ENCODE measurements at regions not wholly inside any gene's neighbourhood (a gene's known extent, or its start where the extent isn't known, plus 50 kb on each side); places are given as distances from the start of the nearest gene placed in this dataset.

GRCh38 chr13:78430811-78431210, 172.5 kb downstream of the POU4F1 start:
- H3K4me1 ChIP-seq (ENCODE audit: insufficient read depth, low read length, poor library complexity, severe bottlenecking): peaks cover 4% of the 10 kb centered on the region
- H2AFZ ChIP-seq (ENCODE audit: low read length): peak overlapping the region; percentile 6; the same call in 1 of the 2 replicates
- H3K4me2 ChIP-seq (ENCODE audit: low read depth, low read length, poor library complexity, severe bottlenecking): no peak overlapping the region
- H3K9me2 ChIP-seq (replicated peaks; ENCODE audit: low read depth, low read length): no peaks in the 10 kb centered on the region
- no peaks in the 10 kb centered on the region for H3K79me2 ChIP-seq (ENCODE audit: insufficient read depth, low read length)
- TF ChIP-seq CTCF (conservative IDR thresholded peaks at IDR 0.05; ENCODE audit: low read length): no peak
- TF ChIP-seq EZH2phosphoT487 (IDR thresholded peaks at IDR 0.05; ENCODE audit: borderline replicate concordance): no peak
- H3K36me3 ChIP-seq (ENCODE audit: insufficient read depth, low read length): no peaks in the 10 kb centered on the region
- no peaks in the 10 kb centered on the region for H3K27me3 ChIP-seq (ENCODE audit: insufficient read depth, low read length, poor library complexity, severe bottlenecking)
- no peaks in the 10 kb centered on the region for H4K20me1 ChIP-seq (ENCODE audit: insufficient read depth, low read length, poor library complexity, severe bottlenecking)
- no peak overlapping the region for H3K4me3 ChIP-seq (ENCODE audit: low read length, poor library complexity, severe bottlenecking)
- H3K9ac ChIP-seq (ENCODE audit: low read depth, low read length, poor library complexity, severe bottlenecking): no peak overlapping the region
- H3K9me3 ChIP-seq (ENCODE audit: insufficient read depth, low read depth, low read length): no peaks in the 10 kb centered on the region
- H3F3A ChIP-seq (ENCODE audit: low read depth): no peaks in the 10 kb centered on the region

GRCh38 chr13:78430166-78430791, 173.1 kb downstream of the POU4F1 start:
- H4K20me1 ChIP-seq (ENCODE audit: insufficient read depth, low read length, poor library complexity, severe bottlenecking): no peaks in the 10 kb centered on the region
- H3K27me3 ChIP-seq (ENCODE audit: insufficient read depth, low read length, poor library complexity, severe bottlenecking): no peaks in the 10 kb centered on the region
- H3K4me3 ChIP-seq (ENCODE audit: low read length, poor library complexity, severe bottlenecking): no peak overlapping the region
- no peaks in the 10 kb centered on the region for H3K36me3 ChIP-seq (ENCODE audit: insufficient read depth, low read length)
- no peaks in the 10 kb centered on the region for H3K79me2 ChIP-seq (ENCODE audit: insufficient read depth, low read length)
- peak overlapping the region; percentile 6; the same call in 1 of the 2 replicates for H2AFZ ChIP-seq (ENCODE audit: low read length)
- no peaks in the 10 kb centered on the region for H3K9me2 ChIP-seq (replicated peaks; ENCODE audit: low read depth, low read length)
- no peaks in the 10 kb centered on the region for H3F3A ChIP-seq (ENCODE audit: low read depth)
- TF ChIP-seq EZH2phosphoT487 (IDR thresholded peaks at IDR 0.05; ENCODE audit: borderline replicate concordance) (no peak), CTCF (conservative IDR thresholded peaks at IDR 0.05; ENCODE audit: low read length) (no peak)
- H3K9ac ChIP-seq (ENCODE audit: low read depth, low read length, poor library complexity, severe bottlenecking): no peak overlapping the region
- H3K4me1 ChIP-seq (ENCODE audit: insufficient read depth, low read length, poor library complexity, severe bottlenecking): peaks cover 4% of the 10 kb centered on the region
- no peaks in the 10 kb centered on the region for H3K9me3 ChIP-seq (ENCODE audit: insufficient read depth, low read depth, low read length)
- H3K4me2 ChIP-seq (ENCODE audit: low read depth, low read length, poor library complexity, severe bottlenecking): no peak overlapping the region

GRCh38 chr13:78428646-78429045, 174.7 kb downstream of the POU4F1 start:
- no peaks in the 10 kb centered on the region for H4K20me1 ChIP-seq (ENCODE audit: insufficient read depth, low read length, poor library complexity, severe bottlenecking)
- H3K36me3 ChIP-seq (ENCODE audit: insufficient read depth, low read length): no peaks in the 10 kb centered on the region
- TF ChIP-seq EZH2phosphoT487 (IDR thresholded peaks at IDR 0.05; ENCODE audit: borderline replicate concordance) (no peak), CTCF (conservative IDR thresholded peaks at IDR 0.05; ENCODE audit: low read length) (no peak)
- H3F3A ChIP-seq (ENCODE audit: low read depth): no peaks in the 10 kb centered on the region
- H3K79me2 ChIP-seq (ENCODE audit: insufficient read depth, low read length): no peaks in the 10 kb centered on the region
- no peak overlapping the region for H3K4me2 ChIP-seq (ENCODE audit: low read depth, low read length, poor library complexity, severe bottlenecking)
- no peaks in the 10 kb centered on the region for H3K9me2 ChIP-seq (replicated peaks; ENCODE audit: low read depth, low read length)
- H3K4me1 ChIP-seq (ENCODE audit: insufficient read depth, low read length, poor library complexity, severe bottlenecking): peaks cover 4% of the 10 kb centered on the region
- no peak overlapping the region for H3K9ac ChIP-seq (ENCODE audit: low read depth, low read length, poor library complexity, severe bottlenecking)
- no peaks in the 10 kb centered on the region for H3K27me3 ChIP-seq (ENCODE audit: insufficient read depth, low read length, poor library complexity, severe bottlenecking)
- H3K4me3 ChIP-seq (ENCODE audit: low read length, poor library complexity, severe bottlenecking): no peak overlapping the region
- H3K9me3 ChIP-seq (ENCODE audit: insufficient read depth, low read depth, low read length): no peaks in the 10 kb centered on the region
- H2AFZ ChIP-seq (ENCODE audit: low read length): no peak overlapping the region

All from Loucy (cell line).